SU-DHL-6 (cell line): ENCODE measurements at regions not wholly inside any gene's neighbourhood (a gene's known extent, or its start where the extent isn't known, plus 50 kb on each side); places are given as distances from the start of the nearest gene placed in this dataset.

Source experiments
- EZH2phosphoT487 ChIP-seq: fragments of 200-600 bp; sonication (generic), shearing (Covaris generic); conservative IDR thresholded peaks from 2 replicates; pipeline ENCODE4 v1.6.1; 2018; ENCODE audit warnings: mild to moderate bottlenecking, antibody characterized with exemption, low read length, moderate library complexity, mixed read lengths
- TF ChIP-seq, protein P1 (sequence below): fragments of 200-600 bp; sonication (generic); IDR thresholded peaks from one replicate; pipeline ENCODE4 v1.5.1; 2017; ENCODE audit warnings: antibody characterized with exemption, mild to moderate bottlenecking, low read length, moderate library complexity; ENCODE audit not compliant: insufficient read depth, poor library complexity, severe bottlenecking

DNA sequence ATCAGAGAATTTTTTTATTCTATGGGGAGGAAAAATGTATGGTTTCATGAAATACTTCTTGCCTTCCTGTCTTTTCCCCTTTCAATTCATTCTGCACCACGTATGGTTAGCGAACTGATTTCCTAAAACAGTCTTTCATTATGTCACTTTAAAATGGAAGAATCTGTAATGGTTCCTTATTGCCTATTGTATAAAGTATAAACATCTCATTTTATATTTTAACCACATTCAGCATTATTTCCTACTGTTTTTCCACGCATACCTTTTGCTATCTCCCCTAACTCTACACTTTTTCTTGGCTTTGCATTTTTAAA, 232.3 kb upstream of the B3GALT2 start:
- TF ChIP-seq, protein P1, sequence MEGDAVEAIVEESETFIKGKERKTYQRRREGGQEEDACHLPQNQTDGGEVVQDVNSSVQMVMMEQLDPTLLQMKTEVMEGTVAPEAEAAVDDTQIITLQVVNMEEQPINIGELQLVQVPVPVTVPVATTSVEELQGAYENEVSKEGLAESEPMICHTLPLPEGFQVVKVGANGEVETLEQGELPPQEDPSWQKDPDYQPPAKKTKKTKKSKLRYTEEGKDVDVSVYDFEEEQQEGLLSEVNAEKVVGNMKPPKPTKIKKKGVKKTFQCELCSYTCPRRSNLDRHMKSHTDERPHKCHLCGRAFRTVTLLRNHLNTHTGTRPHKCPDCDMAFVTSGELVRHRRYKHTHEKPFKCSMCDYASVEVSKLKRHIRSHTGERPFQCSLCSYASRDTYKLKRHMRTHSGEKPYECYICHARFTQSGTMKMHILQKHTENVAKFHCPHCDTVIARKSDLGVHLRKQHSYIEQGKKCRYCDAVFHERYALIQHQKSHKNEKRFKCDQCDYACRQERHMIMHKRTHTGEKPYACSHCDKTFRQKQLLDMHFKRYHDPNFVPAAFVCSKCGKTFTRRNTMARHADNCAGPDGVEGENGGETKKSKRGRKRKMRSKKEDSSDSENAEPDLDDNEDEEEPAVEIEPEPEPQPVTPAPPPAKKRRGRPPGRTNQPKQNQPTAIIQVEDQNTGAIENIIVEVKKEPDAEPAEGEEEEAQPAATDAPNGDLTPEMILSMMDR, result no peak
- TF ChIP-seq EZH2phosphoT487, result no peak
